ENCODE measurements at regions not wholly inside any gene's neighbourhood (a gene's known extent, or its start where the extent isn't known, plus 50 kb on each side); places are given as distances from the start of the nearest gene placed in this dataset.

DNA sequence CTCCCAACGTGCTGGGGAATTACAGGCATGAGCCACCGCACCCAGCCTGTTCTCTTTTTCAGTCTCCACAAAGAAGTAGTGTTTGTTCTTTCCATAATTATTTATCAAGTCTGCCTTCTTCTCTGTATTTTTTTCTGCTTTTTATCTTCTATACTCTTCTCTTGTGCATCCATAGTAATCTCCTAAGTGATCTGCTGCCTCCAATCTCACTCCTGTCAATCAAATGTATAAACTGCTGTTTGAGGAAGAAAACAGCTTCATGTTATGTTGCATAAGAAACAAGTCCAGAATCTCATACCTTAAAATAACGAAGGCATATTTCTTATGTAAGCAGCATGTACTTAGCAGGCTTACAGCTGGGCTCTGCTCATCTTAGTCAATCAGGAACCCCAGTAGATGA, 801.6 kb upstream of the NR2F2 start:
- no peak overlapping the region for H2AFZ ChIP-seq (ENCODE audit: low read depth, low read length)
- ATAC-seq (ENCODE audit: insufficient read depth, low read depth), result no peak

GRCh38 chr15:95536638-95537037, 793.9 kb upstream of the NR2F2 start:
- Histone ChIP-seq H4K20me1 (ENCODE audit: insufficient read depth, low read length) (no peaks in the 10 kb centered on the region), H3K4me2 (ENCODE audit: insufficient read depth, low read length) (no peak overlapping the region), H3K79me2 (ENCODE audit: insufficient read depth, low read length) (no peaks in the 10 kb centered on the region), H2AFZ (ENCODE audit: low read depth, low read length) (no peak overlapping the region), H3K27me3 (ENCODE audit: insufficient read depth, low read length, poor library complexity) (no peaks in the 10 kb centered on the region), H3K27ac (ENCODE audit: low read length) (no peak overlapping the region), H3K9ac (ENCODE audit: low read depth, low read length) (no peak overlapping the region), H3K9me3 (ENCODE audit: insufficient read depth, low read length, severe bottlenecking) (no peaks in the 10 kb centered on the region), H3K4me3 (ENCODE audit: low read depth in 1 of 2, low read length in 2 of 2) (no peak overlapping the region), H3K4me1 (ENCODE audit: insufficient read depth, low read length) (no peaks in the 10 kb centered on the region), H3K36me3 (ENCODE audit: insufficient read depth, low read length) (no peaks in the 10 kb centered on the region)
- ATAC-seq (ENCODE audit: insufficient read depth, low read depth), result no peak
- TF ChIP-seq EZH2 (IDR thresholded peaks at IDR 0.05; ENCODE audit: borderline replicate concordance, low read depth, low read length, severe bottlenecking), result no peak
- no peak for TF ChIP-seq CTCF (IDR thresholded peaks at IDR 0.05; ENCODE audit: borderline replicate concordance, extremely low read depth, low read length, poor library complexity, severe bottlenecking)
- DNase-seq, result no peak

More for the DNA sequence above, 801.6 kb upstream of the NR2F2 start:
- Histone ChIP-seq H3K27ac (ENCODE audit: low read length) (no peak overlapping the region), H3K36me3 (ENCODE audit: insufficient read depth, low read length) (no peaks in the 10 kb centered on the region), H3K9ac (ENCODE audit: low read depth, low read length) (no peak overlapping the region), H3K79me2 (ENCODE audit: insufficient read depth, low read length) (no peaks in the 10 kb centered on the region), H3K4me3 (ENCODE audit: low read depth in 1 of 2, low read length in 2 of 2) (no peak overlapping the region), H3K4me2 (ENCODE audit: insufficient read depth, low read length) (no peak overlapping the region), H3K9me3 (ENCODE audit: insufficient read depth, low read length, severe bottlenecking) (no peaks in the 10 kb centered on the region), H3K4me1 (ENCODE audit: insufficient read depth, low read length) (no peaks in the 10 kb centered on the region), H4K20me1 (ENCODE audit: insufficient read depth, low read length) (no peaks in the 10 kb centered on the region), H3K27me3 (ENCODE audit: insufficient read depth, low read length, poor library complexity) (no peaks in the 10 kb centered on the region)
- TF ChIP-seq EZH2 (IDR thresholded peaks at IDR 0.05; ENCODE audit: borderline replicate concordance, low read depth, low read length, severe bottlenecking) (no peak), CTCF (IDR thresholded peaks at IDR 0.05; ENCODE audit: borderline replicate concordance, extremely low read depth, low read length, poor library complexity, severe bottlenecking) (no peak)
- no peak for DNase-seq

DNA sequence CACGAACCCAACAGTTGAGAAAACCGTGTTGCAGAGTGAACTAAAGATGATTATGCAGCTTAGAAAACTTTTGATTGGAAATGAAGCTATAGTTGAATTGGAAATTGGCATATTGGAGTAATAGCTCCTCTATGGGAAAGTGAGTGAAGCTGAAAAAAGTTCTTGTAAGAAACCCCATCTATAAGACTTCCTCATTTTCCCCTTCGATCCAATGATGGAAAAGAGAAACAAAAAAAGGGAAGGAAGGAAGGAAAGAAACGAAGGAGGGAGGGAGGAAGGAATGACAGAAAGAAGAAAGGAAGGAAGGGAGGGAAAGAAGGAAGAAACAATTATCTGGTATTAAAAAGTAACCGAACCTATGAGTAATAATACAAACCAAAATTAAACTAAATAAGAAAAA, 791.8 kb upstream of the NR2F2 start:
- Histone ChIP-seq H3K9ac (ENCODE audit: low read depth, low read length) (no peak overlapping the region), H3K4me3 (ENCODE audit: low read depth in 1 of 2, low read length in 2 of 2) (no peak overlapping the region), H3K79me2 (ENCODE audit: insufficient read depth, low read length) (no peaks in the 10 kb centered on the region), H3K4me2 (ENCODE audit: insufficient read depth, low read length) (no peak overlapping the region), H4K20me1 (ENCODE audit: insufficient read depth, low read length) (no peaks in the 10 kb centered on the region), H2AFZ (ENCODE audit: low read depth, low read length) (no peak overlapping the region), H3K4me1 (ENCODE audit: insufficient read depth, low read length) (no peaks in the 10 kb centered on the region), H3K27me3 (ENCODE audit: insufficient read depth, low read length, poor library complexity) (no peaks in the 10 kb centered on the region), H3K36me3 (ENCODE audit: insufficient read depth, low read length) (no peaks in the 10 kb centered on the region), H3K27ac (ENCODE audit: low read length) (no peak overlapping the region), H3K9me3 (ENCODE audit: insufficient read depth, low read length, severe bottlenecking) (no peaks in the 10 kb centered on the region)
- no peak for DNase-seq
- TF ChIP-seq EZH2 (IDR thresholded peaks at IDR 0.05; ENCODE audit: borderline replicate concordance, low read depth, low read length, severe bottlenecking) (no peak), CTCF (IDR thresholded peaks at IDR 0.05; ENCODE audit: borderline replicate concordance, extremely low read depth, low read length, poor library complexity, severe bottlenecking) (no peak)
- no peak for ATAC-seq (ENCODE audit: insufficient read depth, low read depth)

DNA sequence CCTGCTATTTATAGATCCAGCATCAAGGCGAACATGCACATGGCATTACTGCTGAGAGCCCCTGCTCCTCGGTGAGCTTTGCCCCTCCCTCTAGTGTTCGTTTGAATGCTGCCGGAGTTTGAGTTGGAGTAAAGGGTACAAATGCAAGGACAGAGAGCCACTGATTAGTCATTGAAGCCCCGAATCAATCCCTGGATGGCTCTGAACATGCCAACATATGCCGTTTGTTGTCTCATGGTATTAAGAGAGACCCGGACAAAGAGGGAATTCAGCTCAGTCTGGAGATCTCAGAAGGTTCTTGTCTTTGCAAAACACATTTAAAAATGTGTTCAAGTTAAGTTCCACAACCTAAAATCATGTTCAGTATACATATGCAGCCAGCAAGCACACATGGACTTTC, 789.2 kb upstream of the NR2F2 start:
- Histone ChIP-seq H2AFZ (ENCODE audit: low read depth, low read length) (no peak overlapping the region), H3K27me3 (ENCODE audit: insufficient read depth, low read length, poor library complexity) (no peaks in the 10 kb centered on the region), H3K4me1 (ENCODE audit: insufficient read depth, low read length) (no peaks in the 10 kb centered on the region), H3K4me3 (ENCODE audit: low read depth in 1 of 2, low read length in 2 of 2) (no peak overlapping the region), H3K9ac (ENCODE audit: low read depth, low read length) (no peak overlapping the region), H3K9me3 (ENCODE audit: insufficient read depth, low read length, severe bottlenecking) (no peaks in the 10 kb centered on the region), H3K79me2 (ENCODE audit: insufficient read depth, low read length) (no peaks in the 10 kb centered on the region), H3K4me2 (ENCODE audit: insufficient read depth, low read length) (no peak overlapping the region), H4K20me1 (ENCODE audit: insufficient read depth, low read length) (no peaks in the 10 kb centered on the region), H3K36me3 (ENCODE audit: insufficient read depth, low read length) (no peaks in the 10 kb centered on the region), H3K27ac (ENCODE audit: low read length) (no peak overlapping the region)
- no peak for DNase-seq
- no peak for TF ChIP-seq CTCF (IDR thresholded peaks at IDR 0.05; ENCODE audit: borderline replicate concordance, extremely low read depth, low read length, poor library complexity, severe bottlenecking)
- TF ChIP-seq EZH2 (IDR thresholded peaks at IDR 0.05; ENCODE audit: borderline replicate concordance, low read depth, low read length, severe bottlenecking), result no peak
- ATAC-seq (ENCODE audit: insufficient read depth, low read depth), result no peak
